ENCODE measurements at regions not wholly inside any gene's neighbourhood (a gene's known extent, or its start where the extent isn't known, plus 50 kb on each side); places are given as distances from the start of the nearest gene placed in this dataset.
"Not testable (repeated sequence)": the region's sequence is repeated elsewhere in the genome, so short reads cannot be mapped to it uniquely, and the experiment has no call there.

- H3K9me3 ChIP-seq (ENCODE audit: low read depth, low read length, poor library complexity, severe bottlenecking): no peaks in the 10 kb centered on the region
- peaks cover 8% of the 10 kb centered on the region for H3K4me1 ChIP-seq (ENCODE audit: insufficient read depth, low read length, poor library complexity, severe bottlenecking)
- no peak overlapping the region for H3K27ac ChIP-seq (ENCODE audit: low read depth, low read length, poor library complexity, severe bottlenecking)
- CTCF ChIA-PET: no interaction called here
- no peak for DNase-seq (ENCODE audit: low spot score)
- intact Hi-C loops (cut with micrococcal nuclease; ENCODE audit: unreplicated experiment): no loop called here
- no peaks in the 10 kb centered on the region for H3K36me3 ChIP-seq (ENCODE audit: insufficient read depth, low read length, poor library complexity, severe bottlenecking)
- no peak for TF ChIP-seq EZH2 (IDR thresholded peaks at IDR 0.05; ENCODE audit: borderline replicate concordance, low read depth, low read length, poor library complexity, severe bottlenecking)
- no peak for TF ChIP-seq CTCF (conservative IDR thresholded peaks at IDR 0.05; ENCODE audit: low read depth, low read length)
- no peaks in the 10 kb centered on the region for H3K27me3 ChIP-seq (replicated peaks; ENCODE audit: insufficient read depth, low read depth, low read length, poor library complexity)
- no TSS peak for BruUV-seq (replicated peaks)
- POLR2A ChIA-PET (ENCODE audit: low non-redundant PET): no interaction called here
- no peak overlapping the region for H3K4me3 ChIP-seq (ENCODE audit: low read depth, low read length, poor library complexity, severe bottlenecking)
Observed at GRCh38 chr11:91272089-91272488, 952.5 kb upstream of the FAT3 start.

GRCh38 chr11:91268512-91269295 lies 955.9 kb upstream of the FAT3 start:
- H3K4me3 ChIP-seq (ENCODE audit: low read depth, low read length, poor library complexity, severe bottlenecking): not testable (repeated sequence)

GRCh38 chr11:91265946-91266345 lies 958.7 kb upstream of the FAT3 start:
- no peaks in the 10 kb centered on the region for H3K27me3 ChIP-seq (replicated peaks; ENCODE audit: insufficient read depth, low read depth, low read length, poor library complexity)
- H3K9me3 ChIP-seq (ENCODE audit: low read depth, low read length, poor library complexity, severe bottlenecking): no peaks in the 10 kb centered on the region
- POLR2A ChIA-PET (ENCODE audit: low non-redundant PET): no interaction called here
- no TSS peak for BruUV-seq (replicated peaks)
- no peaks in the 10 kb centered on the region for H3K36me3 ChIP-seq (ENCODE audit: insufficient read depth, low read length, poor library complexity, severe bottlenecking)
- H3K4me3 ChIP-seq (ENCODE audit: low read depth, low read length, poor library complexity, severe bottlenecking): no peak overlapping the region
- CTCF ChIA-PET: no interaction called here
- H3K4me1 ChIP-seq (ENCODE audit: insufficient read depth, low read length, poor library complexity, severe bottlenecking): peaks cover 8% of the 10 kb centered on the region
- TF ChIP-seq EZH2 (IDR thresholded peaks at IDR 0.05; ENCODE audit: borderline replicate concordance, low read depth, low read length, poor library complexity, severe bottlenecking): no peak
- TF ChIP-seq CTCF (conservative IDR thresholded peaks at IDR 0.05; ENCODE audit: low read depth, low read length): no peak
- intact Hi-C loops (cut with micrococcal nuclease; ENCODE audit: unreplicated experiment): no loop called here
- DNase-seq (ENCODE audit: low spot score): no peak
- no peak overlapping the region for H3K27ac ChIP-seq (ENCODE audit: low read depth, low read length, poor library complexity, severe bottlenecking)

More at GRCh38 chr11:91268512-91269295, 955.9 kb upstream of the FAT3 start:
- intact Hi-C loops (cut with micrococcal nuclease; ENCODE audit: unreplicated experiment); H3K36me3 ChIP-seq (ENCODE audit: insufficient read depth, low read length, poor library complexity, severe bottlenecking); BruUV-seq (replicated peaks); H3K27me3 ChIP-seq (replicated peaks; ENCODE audit: insufficient read depth, low read depth, low read length, poor library complexity); CTCF ChIA-PET; DNase-seq (ENCODE audit: low spot score); H3K9me3 ChIP-seq (ENCODE audit: low read depth, low read length, poor library complexity, severe bottlenecking); H3K27ac ChIP-seq (ENCODE audit: low read depth, low read length, poor library complexity, severe bottlenecking); H3K4me1 ChIP-seq (ENCODE audit: insufficient read depth, low read length, poor library complexity, severe bottlenecking); POLR2A ChIA-PET (ENCODE audit: low non-redundant PET): not testable (repeated sequence)

- BruUV-seq (replicated peaks): no TSS peak
- intact Hi-C loops (cut with micrococcal nuclease; ENCODE audit: unreplicated experiment): no loop called here
- Histone ChIP-seq H3K27ac (ENCODE audit: low read depth, low read length, poor library complexity, severe bottlenecking) (no peak overlapping the region), H3K9me3 (ENCODE audit: low read depth, low read length, poor library complexity, severe bottlenecking) (no peaks in the 10 kb centered on the region), H3K36me3 (ENCODE audit: insufficient read depth, low read length, poor library complexity, severe bottlenecking) (no peaks in the 10 kb centered on the region), H3K27me3 (replicated peaks; ENCODE audit: insufficient read depth, low read depth, low read length, poor library complexity) (no peaks in the 10 kb centered on the region), H3K4me1 (ENCODE audit: insufficient read depth, low read length, poor library complexity, severe bottlenecking) (peaks cover 8% of the 10 kb centered on the region), H3K4me3 (ENCODE audit: low read depth, low read length, poor library complexity, severe bottlenecking) (no peak overlapping the region)
- no peak for TF ChIP-seq EZH2 (IDR thresholded peaks at IDR 0.05; ENCODE audit: borderline replicate concordance, low read depth, low read length, poor library complexity, severe bottlenecking)
- no peak for TF ChIP-seq CTCF (conservative IDR thresholded peaks at IDR 0.05; ENCODE audit: low read depth, low read length)
- no peak for DNase-seq (ENCODE audit: low spot score)
- CTCF ChIA-PET: no interaction called here
- POLR2A ChIA-PET (ENCODE audit: low non-redundant PET): no interaction called here
Observed at GRCh38 chr11:91264481-91264880, 960.1 kb upstream of the FAT3 start.
